PC-9 (cell line): ENCODE measurements at regions not wholly inside any gene's neighbourhood (a gene's known extent, or its start where the extent isn't known, plus 50 kb on each side); places are given as distances from the start of the nearest gene placed in this dataset.

Source experiments
- BruUV-seq: library from RNA; stranded (reverse); fragments of 400-500 nt; replicated peaks from 2 replicates; lab custom pipeline; 2021; lab: Mats Ljungman, UMichigan
- CTCF ChIA-PET: fragments of 300-600 bp; sonication (Branson Sonifier 250); formaldehyde crosslinking; loops from one replicate; lab custom pipeline; 2022; ENCODE audit warnings: antibody characterized with exemption; lab: Charles Lee
- POLR2A ChIA-PET: fragments of 300-600 bp; sonication (Branson Sonifier 250); formaldehyde crosslinking; loops from one replicate; lab custom pipeline; 2022; ENCODE audit warnings: antibody characterized with exemption; ENCODE audit not compliant: unreplicated experiment; lab: Charles Lee
- DNase-seq, 2 experiments: peaks; one replicate each; pipeline versions ENCODE4 v3.0.0 to v3.0.0-alpha.2; 2015 to 2022; ENCODE audit warnings: mixed read lengths in 1 of 2
- H2AFZ ChIP-seq: fragments of 200-600 bp; sonication (generic); 2 replicates; pipeline ENCODE4 v1.8.1; 2017; ENCODE audit warnings: antibody characterized with exemption
- H3F3A ChIP-seq: fragments of 200-600 bp; sonication (generic); 2 replicates; pipeline ENCODE4 v1.8.1; 2017; ENCODE audit warnings: antibody characterized with exemption, mild to moderate bottlenecking, low read depth; ENCODE audit not compliant: insufficient read depth
- H3K27ac ChIP-seq: fragments of 200-600 bp; sonication (generic); 2 replicates; pipeline ENCODE4 v1.6.1; 2016; ENCODE audit warnings: mixed run types
- H3K27me3 ChIP-seq: fragments of 200-600 bp; sonication (generic); 2 replicates; pipeline ENCODE4 v1.6.1; 2016; ENCODE audit warnings: low read depth, mixed run types; ENCODE audit not compliant: insufficient read depth
- H3K36me3 ChIP-seq: fragments of 200-600 bp; sonication (generic); 2 replicates; pipeline ENCODE4 v1.6.1; 2016; ENCODE audit warnings: low read depth, mixed run types
- H3K4me1 ChIP-seq: fragments of 200-600 bp; sonication (generic); replicated peaks from 2 replicates; pipeline ENCODE4 v1.6.1; 2016; ENCODE audit warnings: mixed run types; ENCODE audit not compliant: insufficient read depth
- H3K4me2 ChIP-seq: fragments of 200-600 bp; sonication (generic); 2 replicates; pipeline ENCODE4 v1.6.1; 2017; ENCODE audit warnings: mixed run types
- H3K4me3 ChIP-seq: fragments of 200-600 bp; sonication (generic); 2 replicates; pipeline ENCODE4 v1.6.1; 2016; ENCODE audit warnings: mixed run types
- H3K79me2 ChIP-seq: fragments of 200-600 bp; sonication (generic); 2 replicates; pipeline ENCODE4 v1.6.1; 2017; ENCODE audit warnings: low read depth, mixed run types
- H3K9me2 ChIP-seq: fragments of 200-600 bp; sonication (generic); 2 replicates; pipeline ENCODE4 v1.8.1; 2017; ENCODE audit warnings: mild to moderate bottlenecking; ENCODE audit not compliant: insufficient read depth
- H3K9me3 ChIP-seq: fragments of 200-600 bp; sonication (generic); 2 replicates; pipeline ENCODE4 v1.8.1; 2016; ENCODE audit warnings: low read depth; ENCODE audit not compliant: insufficient read depth
- H4K20me1 ChIP-seq: fragments of 200-600 bp; sonication (generic); 2 replicates; pipeline ENCODE4 v1.8.1; 2017; ENCODE audit not compliant: insufficient read depth
- EZH2 ChIP-seq: fragments of 200-600 bp; sonication (generic); IDR thresholded peaks from 2 replicates; pipeline ENCODE4 v1.8.0; 2017; ENCODE audit warnings: antibody characterized with exemption, low read depth
- intact Hi-C: fragments of 100-400 bp; cut with micrococcal nuclease; formaldehyde crosslinking; loops from one replicate; pipeline ENCODE4 v1.10.0; 2022; ENCODE audit not compliant: unreplicated experiment
- TF ChIP-seq, protein P1 (sequence below): fragments of 200-600 bp; sonication (generic); conservative IDR thresholded peaks from 2 replicates; pipeline ENCODE4 v1.6.1; 2017; ENCODE audit warnings: mixed run types, antibody characterized with exemption, mild to moderate bottlenecking, moderate library complexity

DNA sequence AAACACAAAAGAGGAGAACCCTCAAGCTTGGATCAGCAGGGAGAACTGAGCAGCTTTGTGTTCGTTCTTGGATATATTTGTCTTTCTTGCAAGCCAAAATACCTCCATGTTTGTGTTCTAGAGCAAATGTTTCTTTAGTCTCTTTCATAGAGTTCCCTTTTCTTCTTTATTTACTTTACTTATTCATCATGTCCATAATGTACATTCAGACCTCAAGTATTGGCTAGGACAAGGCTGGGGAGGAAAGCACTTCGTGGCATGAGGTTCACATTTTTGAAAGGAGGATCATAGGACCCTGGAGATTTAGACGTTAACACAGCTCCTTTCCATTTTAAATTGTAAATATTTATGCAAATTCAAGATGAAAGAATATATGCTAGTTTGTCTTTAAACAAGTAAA lies 590.2 kb upstream of the MEF2C start:
- intact Hi-C loops: no loop called here
- H3K36me3 ChIP-seq: no peaks in the 10 kb centered on the region
- no peaks in the 10 kb centered on the region for H3F3A ChIP-seq
- no peak overlapping the region for H3K4me2 ChIP-seq
- no peaks in the 10 kb centered on the region for H3K9me2 ChIP-seq
- TF ChIP-seq, protein P1, sequence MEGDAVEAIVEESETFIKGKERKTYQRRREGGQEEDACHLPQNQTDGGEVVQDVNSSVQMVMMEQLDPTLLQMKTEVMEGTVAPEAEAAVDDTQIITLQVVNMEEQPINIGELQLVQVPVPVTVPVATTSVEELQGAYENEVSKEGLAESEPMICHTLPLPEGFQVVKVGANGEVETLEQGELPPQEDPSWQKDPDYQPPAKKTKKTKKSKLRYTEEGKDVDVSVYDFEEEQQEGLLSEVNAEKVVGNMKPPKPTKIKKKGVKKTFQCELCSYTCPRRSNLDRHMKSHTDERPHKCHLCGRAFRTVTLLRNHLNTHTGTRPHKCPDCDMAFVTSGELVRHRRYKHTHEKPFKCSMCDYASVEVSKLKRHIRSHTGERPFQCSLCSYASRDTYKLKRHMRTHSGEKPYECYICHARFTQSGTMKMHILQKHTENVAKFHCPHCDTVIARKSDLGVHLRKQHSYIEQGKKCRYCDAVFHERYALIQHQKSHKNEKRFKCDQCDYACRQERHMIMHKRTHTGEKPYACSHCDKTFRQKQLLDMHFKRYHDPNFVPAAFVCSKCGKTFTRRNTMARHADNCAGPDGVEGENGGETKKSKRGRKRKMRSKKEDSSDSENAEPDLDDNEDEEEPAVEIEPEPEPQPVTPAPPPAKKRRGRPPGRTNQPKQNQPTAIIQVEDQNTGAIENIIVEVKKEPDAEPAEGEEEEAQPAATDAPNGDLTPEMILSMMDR: no peak
- TF ChIP-seq EZH2: no peak
- no peak overlapping the region for H2AFZ ChIP-seq
- H3K79me2 ChIP-seq: no peaks in the 10 kb centered on the region
- no peaks in the 10 kb centered on the region for H3K9me3 ChIP-seq
- BruUV-seq: no TSS peak
- POLR2A ChIA-PET: no interaction called here
- H3K27me3 ChIP-seq: no peaks in the 10 kb centered on the region
- no peak for DNase-seq
- CTCF ChIA-PET: interaction anchor here (0.6 kb wide), 1 partner anchor 116 kb away, joined by 7 read pairs; no protein-coding TSS in a partner anchor
- H3K4me1 ChIP-seq: no peaks in the 10 kb centered on the region
- no peaks in the 10 kb centered on the region for H4K20me1 ChIP-seq
- no peak overlapping the region for H3K4me3 ChIP-seq
- no peak overlapping the region for H3K27ac ChIP-seq

DNA sequence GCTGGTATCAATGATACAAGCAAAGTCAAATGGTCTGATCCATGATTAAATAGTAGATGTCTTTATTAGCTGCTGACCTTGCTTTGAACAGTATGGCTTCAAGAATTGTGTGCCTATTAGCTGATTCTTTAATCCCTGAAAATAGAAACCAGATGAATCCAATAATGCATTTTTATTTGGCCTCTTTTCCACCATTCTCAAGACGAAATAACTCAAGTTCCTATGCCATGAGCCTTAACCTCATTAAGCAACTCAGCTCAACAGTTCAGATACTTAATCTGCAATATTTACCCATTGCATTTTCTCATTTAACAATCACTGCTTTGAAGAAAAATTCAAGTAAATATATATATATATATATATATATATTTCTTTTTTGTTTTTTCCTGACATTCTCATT lies 588.6 kb upstream of the MEF2C start:
- H3K4me1 ChIP-seq: no peaks in the 10 kb centered on the region
- no TSS peak for BruUV-seq

GRCh38 chr5:89471115-89471514 lies 588.1 kb upstream of the MEF2C start:
- ChIA-PET CTCF (no interaction called here), POLR2A (no interaction called here)
- DNase-seq: no peak
- H2AFZ ChIP-seq: no peak overlapping the region
- no peaks in the 10 kb centered on the region for H3K79me2 ChIP-seq
- no TSS peak for BruUV-seq
- no peak overlapping the region for H3K4me2 ChIP-seq
- H3K27me3 ChIP-seq: no peaks in the 10 kb centered on the region
- no peaks in the 10 kb centered on the region for H3F3A ChIP-seq
- H4K20me1 ChIP-seq: no peaks in the 10 kb centered on the region
- intact Hi-C loops: no loop called here
- H3K36me3 ChIP-seq: no peaks in the 10 kb centered on the region
- no peaks in the 10 kb centered on the region for H3K9me2 ChIP-seq
- H3K4me3 ChIP-seq: no peak overlapping the region
- no peaks in the 10 kb centered on the region for H3K4me1 ChIP-seq
- no peak overlapping the region for H3K27ac ChIP-seq
- TF ChIP-seq, protein P1: no peak
- TF ChIP-seq EZH2: no peak
- no peaks in the 10 kb centered on the region for H3K9me3 ChIP-seq

More for the DNA sequence above, 588.6 kb upstream of the MEF2C start:
- CTCF ChIA-PET: no interaction called here
- Histone ChIP-seq H3K27me3 (no peaks in the 10 kb centered on the region), H3K9me2 (no peaks in the 10 kb centered on the region), H3K36me3 (no peaks in the 10 kb centered on the region), H3K9me3 (no peaks in the 10 kb centered on the region), H3K79me2 (no peaks in the 10 kb centered on the region), H3K27ac (no peak overlapping the region), H4K20me1 (no peaks in the 10 kb centered on the region), H2AFZ (no peak overlapping the region), H3F3A (no peaks in the 10 kb centered on the region), H3K4me3 (no peak overlapping the region), H3K4me2 (no peak overlapping the region)
- intact Hi-C loops: no loop called here
- POLR2A ChIA-PET: no interaction called here
- no peak for DNase-seq
- TF ChIP-seq, protein P1: no peak
- no peak for TF ChIP-seq EZH2
